HEK293 (cell line): ENCODE measurements at regions not wholly inside any gene's neighbourhood (a gene's known extent, or its start where the extent isn't known, plus 50 kb on each side); places are given as distances from the start of the nearest gene placed in this dataset.

Experiments used
- CTCF ChIA-PET: fragments of 350-600 bp; formaldehyde crosslinking; extraction: SDS; loops from one replicate; lab custom pipeline; 2021; ENCODE audit warnings: antibody characterized with exemption; lab: Yijun Ruan, JAX
- POLR2A ChIA-PET: fragments of 300-600 bp; formaldehyde crosslinking; extraction: SDS; loops from one replicate; lab custom pipeline; 2020; ENCODE audit warnings: antibody characterized with exemption, inconsistent platforms; lab: Yijun Ruan, JAX
- H3K27ac ChIP-seq: fragments of 200-500 bp; sonication (Bioruptor generic); 2 replicates; pipeline ENCODE4 v1.5.1; 2014; ENCODE audit warnings: low read depth, low read length, control low read depth, inconsistent platforms; ENCODE audit errors: extremely low read depth
- H3K36me3 ChIP-seq, 2 experiments: fragments of 200-500 bp in 1 of 2; sonication (Bioruptor generic) in 1 of 2; 1 replicate in 1 of 2; 2 replicates in 1 of 2; pipeline ENCODE4 v1.5.1; 2014 to 2017; ENCODE audit warnings: inconsistent platforms in 2 of 2, low read length in 2 of 2; ENCODE audit not compliant: control insufficient read depth in 2 of 2, insufficient read depth in 1 of 2
- H3K4me1 ChIP-seq: fragments of 200-500 bp; sonication (Bioruptor generic); 2 replicates; pipeline ENCODE4 v1.5.1; 2014; ENCODE audit warnings: mild to moderate bottlenecking, low read length, inconsistent platforms; ENCODE audit not compliant: control insufficient read depth, insufficient read depth
- H3K4me3 ChIP-seq: 2 replicates; pipeline ENCODE4 v1.5.1; 2011; ENCODE audit warnings: low read depth, mild to moderate bottlenecking, control low read depth, low read length, moderate library complexity
- H3K9me3 ChIP-seq: fragments of 200-500 bp; sonication (Bioruptor generic); 2 replicates; pipeline ENCODE4 v1.5.1; 2014; ENCODE audit warnings: low read depth, low read length, inconsistent platforms; ENCODE audit not compliant: control insufficient read depth, insufficient read depth
- KLF8 ChIP-seq: fragments of 450-650 bp; formaldehyde crosslinking; IDR thresholded peaks from 2 replicates; pipeline ENCODE4 v1.5.1; 2016; ENCODE audit warnings: missing biosample characterization, missing genetic modification characterization
- KLF9 ChIP-seq: fragments of 450-650 bp; formaldehyde crosslinking; IDR thresholded peaks from 2 replicates; pipeline ENCODE4 v1.5.1; 2016; ENCODE audit warnings: missing biosample characterization, missing genetic modification characterization, low read depth
- REPIN1 ChIP-seq: fragments of 450-650 bp; formaldehyde crosslinking; IDR thresholded peaks from 2 replicates; pipeline ENCODE4 v1.5.1; 2017; ENCODE audit warnings: missing biosample characterization, missing genetic modification characterization, low read depth
- YY1 ChIP-seq: fragments of 450-650 bp; formaldehyde crosslinking; IDR thresholded peaks from 2 replicates; pipeline ENCODE4 v1.5.1; 2018; ENCODE audit warnings: missing biosample characterization, missing genetic modification characterization
- ZBTB17 ChIP-seq: fragments of 450-650 bp; formaldehyde crosslinking; IDR thresholded peaks from 2 replicates; pipeline ENCODE4 v1.5.1; 2016; ENCODE audit warnings: missing biosample characterization, missing genetic modification characterization
- ZBTB8A ChIP-seq: fragments of 450-650 bp; formaldehyde crosslinking; IDR thresholded peaks from 2 replicates; pipeline ENCODE4 v1.5.1; 2016; ENCODE audit warnings: missing biosample characterization, missing genetic modification characterization
- ZFP41 ChIP-seq: fragments of 450-650 bp; formaldehyde crosslinking; IDR thresholded peaks from 2 replicates; pipeline ENCODE4 v1.5.1; 2016; ENCODE audit warnings: missing biosample characterization, missing genetic modification characterization, borderline replicate concordance
- ZNF133 ChIP-seq: fragments of 450-650 bp; formaldehyde crosslinking; IDR thresholded peaks from 2 replicates; pipeline ENCODE4 v1.5.1; 2016; ENCODE audit warnings: missing biosample characterization, missing genetic modification characterization
- ZNF16 ChIP-seq: fragments of 450-650 bp; formaldehyde crosslinking; IDR thresholded peaks from 2 replicates; pipeline ENCODE4 v1.5.1; 2016; ENCODE audit warnings: low read depth, missing biosample characterization, missing genetic modification characterization
- ZNF248 ChIP-seq: fragments of 450-650 bp; formaldehyde crosslinking; IDR thresholded peaks from 2 replicates; pipeline ENCODE4 v1.5.1; 2017; ENCODE audit warnings: missing biosample characterization, missing genetic modification characterization
- ZNF335 ChIP-seq: fragments of 450-650 bp; formaldehyde crosslinking; conservative IDR thresholded peaks from 2 replicates; pipeline ENCODE4 v1.5.1; 2016; ENCODE audit warnings: missing biosample characterization, missing genetic modification characterization
- ZNF366 ChIP-seq: fragments of 450-650 bp; formaldehyde crosslinking; conservative IDR thresholded peaks from 2 replicates; pipeline ENCODE4 v1.5.1; 2016; ENCODE audit warnings: missing biosample characterization, missing genetic modification characterization
- ZNF404 ChIP-seq: fragments of 450-650 bp; formaldehyde crosslinking; IDR thresholded peaks from 2 replicates; pipeline ENCODE4 v1.5.1; 2017; ENCODE audit warnings: missing biosample characterization, missing genetic modification characterization
- ZNF549 ChIP-seq: fragments of 450-650 bp; IDR thresholded peaks from 2 replicates; pipeline ENCODE4 v1.5.1; 2018; ENCODE audit warnings: missing biosample characterization, missing genetic modification characterization, mild to moderate bottlenecking, inconsistent platforms, moderate library complexity
- ZNF555 ChIP-seq: fragments of 450-650 bp; formaldehyde crosslinking; conservative IDR thresholded peaks from 2 replicates; pipeline ENCODE4 v1.5.1; 2017; ENCODE audit warnings: missing biosample characterization, mild to moderate bottlenecking, missing genetic modification characterization, inconsistent platforms
- ZNF830 ChIP-seq: fragments of 450-650 bp; IDR thresholded peaks from 2 replicates; pipeline ENCODE4 v1.5.0; 2018; ENCODE audit warnings: missing biosample characterization, missing genetic modification characterization, low read depth, mild to moderate bottlenecking, moderate library complexity
- TF ChIP-seq, protein P1 (sequence below): fragments of 450-650 bp; formaldehyde crosslinking; IDR thresholded peaks from 2 replicates; pipeline ENCODE4 v1.5.1; 2016; ENCODE audit warnings: missing biosample characterization, missing genetic modification characterization, borderline replicate concordance
- TF ChIP-seq, protein P2 (sequence below): fragments of 450-650 bp; formaldehyde crosslinking; IDR thresholded peaks from 2 replicates; pipeline ENCODE4 v1.5.1; 2017; ENCODE audit warnings: missing biosample characterization, missing genetic modification characterization

GRCh38 chr9:109707355-109707754 lies 72.6 kb upstream of the PALM2AKAP2 start:
- Histone ChIP-seq H3K27ac (no peak overlapping the region), H3K4me3 (no peak overlapping the region), H3K36me3 (no peaks in the 10 kb centered on the region), H3K9me3 (no peaks in the 10 kb centered on the region), H3K4me1 (no peaks in the 10 kb centered on the region)
- ChIA-PET POLR2A (no interaction called here), CTCF (interaction anchor here (0.6 kb wide), 2 partner anchors 28 to 62 kb away, joined by 3 read pairs; no protein-coding TSS in a partner anchor)
- TF ChIP-seq, protein P1, sequence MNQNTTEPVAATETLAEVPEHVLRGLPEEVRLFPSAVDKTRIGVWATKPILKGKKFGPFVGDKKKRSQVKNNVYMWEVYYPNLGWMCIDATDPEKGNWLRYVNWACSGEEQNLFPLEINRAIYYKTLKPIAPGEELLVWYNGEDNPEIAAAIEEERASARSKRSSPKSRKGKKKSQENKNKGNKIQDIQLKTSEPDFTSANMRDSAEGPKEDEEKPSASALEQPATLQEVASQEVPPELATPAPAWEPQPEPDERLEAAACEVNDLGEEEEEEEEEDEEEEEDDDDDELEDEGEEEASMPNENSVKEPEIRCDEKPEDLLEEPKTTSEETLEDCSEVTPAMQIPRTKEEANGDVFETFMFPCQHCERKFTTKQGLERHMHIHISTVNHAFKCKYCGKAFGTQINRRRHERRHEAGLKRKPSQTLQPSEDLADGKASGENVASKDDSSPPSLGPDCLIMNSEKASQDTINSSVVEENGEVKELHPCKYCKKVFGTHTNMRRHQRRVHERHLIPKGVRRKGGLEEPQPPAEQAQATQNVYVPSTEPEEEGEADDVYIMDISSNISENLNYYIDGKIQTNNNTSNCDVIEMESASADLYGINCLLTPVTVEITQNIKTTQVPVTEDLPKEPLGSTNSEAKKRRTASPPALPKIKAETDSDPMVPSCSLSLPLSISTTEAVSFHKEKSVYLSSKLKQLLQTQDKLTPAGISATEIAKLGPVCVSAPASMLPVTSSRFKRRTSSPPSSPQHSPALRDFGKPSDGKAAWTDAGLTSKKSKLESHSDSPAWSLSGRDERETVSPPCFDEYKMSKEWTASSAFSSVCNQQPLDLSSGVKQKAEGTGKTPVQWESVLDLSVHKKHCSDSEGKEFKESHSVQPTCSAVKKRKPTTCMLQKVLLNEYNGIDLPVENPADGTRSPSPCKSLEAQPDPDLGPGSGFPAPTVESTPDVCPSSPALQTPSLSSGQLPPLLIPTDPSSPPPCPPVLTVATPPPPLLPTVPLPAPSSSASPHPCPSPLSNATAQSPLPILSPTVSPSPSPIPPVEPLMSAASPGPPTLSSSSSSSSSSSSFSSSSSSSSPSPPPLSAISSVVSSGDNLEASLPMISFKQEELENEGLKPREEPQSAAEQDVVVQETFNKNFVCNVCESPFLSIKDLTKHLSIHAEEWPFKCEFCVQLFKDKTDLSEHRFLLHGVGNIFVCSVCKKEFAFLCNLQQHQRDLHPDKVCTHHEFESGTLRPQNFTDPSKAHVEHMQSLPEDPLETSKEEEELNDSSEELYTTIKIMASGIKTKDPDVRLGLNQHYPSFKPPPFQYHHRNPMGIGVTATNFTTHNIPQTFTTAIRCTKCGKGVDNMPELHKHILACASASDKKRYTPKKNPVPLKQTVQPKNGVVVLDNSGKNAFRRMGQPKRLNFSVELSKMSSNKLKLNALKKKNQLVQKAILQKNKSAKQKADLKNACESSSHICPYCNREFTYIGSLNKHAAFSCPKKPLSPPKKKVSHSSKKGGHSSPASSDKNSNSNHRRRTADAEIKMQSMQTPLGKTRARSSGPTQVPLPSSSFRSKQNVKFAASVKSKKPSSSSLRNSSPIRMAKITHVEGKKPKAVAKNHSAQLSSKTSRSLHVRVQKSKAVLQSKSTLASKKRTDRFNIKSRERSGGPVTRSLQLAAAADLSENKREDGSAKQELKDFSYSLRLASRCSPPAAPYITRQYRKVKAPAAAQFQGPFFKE (tag by site-specific recombination): no peak
- TF ChIP-seq ZBTB8A (tag by site-specific recombination) (no peak), ZNF830 (tag by site-specific recombination) (no peak), YY1 (tag by site-specific recombination) (no peak), REPIN1 (tag by site-specific recombination) (no peak), ZFP41 (no peak), ZNF248 (tag by site-specific recombination) (no peak)
- TF ChIP-seq, protein P2, sequence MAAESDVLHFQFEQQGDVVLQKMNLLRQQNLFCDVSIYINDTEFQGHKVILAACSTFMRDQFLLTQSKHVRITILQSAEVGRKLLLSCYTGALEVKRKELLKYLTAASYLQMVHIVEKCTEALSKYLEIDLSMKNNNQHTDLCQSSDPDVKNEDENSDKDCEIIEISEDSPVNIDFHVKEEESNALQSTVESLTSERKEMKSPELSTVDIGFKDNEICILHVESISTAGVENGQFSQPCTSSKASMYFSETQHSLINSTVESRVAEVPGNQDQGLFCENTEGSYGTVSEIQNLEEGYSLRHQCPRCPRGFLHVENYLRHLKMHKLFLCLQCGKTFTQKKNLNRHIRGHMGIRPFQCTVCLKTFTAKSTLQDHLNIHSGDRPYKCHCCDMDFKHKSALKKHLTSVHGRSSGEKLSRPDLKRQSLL (tag by site-specific recombination): no peak

- ChIA-PET CTCF (no interaction called here), POLR2A (no interaction called here)
- TF ChIP-seq ZNF366 (tag by site-specific recombination) (no peak), ZBTB17 (no peak), ZNF555 (tag by site-specific recombination) (no peak), ZNF404 (tag by site-specific recombination) (no peak), ZNF16 (tag by site-specific recombination) (no peak), ZNF549 (tag by site-specific recombination) (no peak), ZNF133 (no peak), KLF8 (tag by site-specific recombination) (no peak), KLF9 (tag by site-specific recombination) (no peak), ZNF335 (no peak), ZFP41 (no peak)
These were observed 71.5 kb upstream of the PALM2AKAP2 start for GRCh38 chr9:109708451-109708945.

More at GRCh38 chr9:109708451-109708945, 71.5 kb upstream of the PALM2AKAP2 start:
- H3K9me3 ChIP-seq: no peaks in the 10 kb centered on the region
- H3K27ac ChIP-seq: no peak overlapping the region
- no peaks in the 10 kb centered on the region for H3K36me3 ChIP-seq
- no peak overlapping the region for H3K4me3 ChIP-seq
- no peaks in the 10 kb centered on the region for H3K4me1 ChIP-seq
